ENCODE measurements at regions not wholly inside any gene's neighbourhood (a gene's known extent, or its start where the extent isn't known, plus 50 kb on each side); places are given as distances from the start of the nearest gene placed in this dataset.
A peak's percentile ranks its signal among the peaks of the same experiment; 100 is the strongest.

DNA sequence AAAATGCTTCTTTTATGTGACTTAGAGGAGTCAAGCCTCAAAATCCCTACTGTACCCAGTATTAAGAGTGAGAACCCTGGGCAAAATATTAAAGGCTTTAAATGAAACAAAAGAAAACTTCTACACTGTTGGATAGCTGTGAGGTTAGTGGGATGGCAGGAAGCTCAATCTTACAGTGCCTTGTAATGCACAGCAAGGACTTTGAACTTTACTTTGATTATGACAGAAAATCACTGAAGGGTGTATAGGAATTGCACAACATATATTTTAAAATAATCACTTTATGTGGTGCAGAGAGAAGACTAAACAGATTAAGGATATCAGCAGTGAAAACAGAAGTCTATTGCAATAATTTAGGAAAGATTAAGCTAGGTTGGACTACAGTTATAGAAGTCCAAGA is 1333.4 kb downstream of the ADGRL3 start:
- Mint-ChIP-seq H3K4me3 (no peak overlapping the region), H3K9me3 (peaks cover 15% of the 10 kb centered on the region), H3K4me1 (peaks cover 26% of the 10 kb centered on the region), H3K36me3 (ENCODE audit: low read depth) (peaks cover 9% of the 10 kb centered on the region), H3K27me3 (ENCODE audit: insufficient read depth) (no peaks in the 10 kb centered on the region), H3K27ac (no peak overlapping the region)
- Histone ChIP-seq H3K9ac (ENCODE audit: extremely low read depth, low read length, poor library complexity, severe bottlenecking) (no peak overlapping the region), H3K27ac (ENCODE audit: low read depth, low read length) (no peak overlapping the region), H3K4me3 (ENCODE audit: low read length) (peak overlapping the region; percentile 42), H3K4me1 (ENCODE audit: control insufficient read depth, insufficient read depth, low read length) (peaks cover 7% of the 10 kb centered on the region), H3K9me3 (ENCODE audit: control insufficient read depth, low read length) (peaks cover 33% of the 10 kb centered on the region), H3K27me3 (ENCODE audit: control insufficient read depth, insufficient read depth, low read length, poor library complexity, severe bottlenecking) (no peaks in the 10 kb centered on the region), H3K36me3 (ENCODE audit: control insufficient read depth, insufficient read depth, low read length) (no peaks in the 10 kb centered on the region)
- no peak for DNase-seq
- TF ChIP-seq, protein P1, sequence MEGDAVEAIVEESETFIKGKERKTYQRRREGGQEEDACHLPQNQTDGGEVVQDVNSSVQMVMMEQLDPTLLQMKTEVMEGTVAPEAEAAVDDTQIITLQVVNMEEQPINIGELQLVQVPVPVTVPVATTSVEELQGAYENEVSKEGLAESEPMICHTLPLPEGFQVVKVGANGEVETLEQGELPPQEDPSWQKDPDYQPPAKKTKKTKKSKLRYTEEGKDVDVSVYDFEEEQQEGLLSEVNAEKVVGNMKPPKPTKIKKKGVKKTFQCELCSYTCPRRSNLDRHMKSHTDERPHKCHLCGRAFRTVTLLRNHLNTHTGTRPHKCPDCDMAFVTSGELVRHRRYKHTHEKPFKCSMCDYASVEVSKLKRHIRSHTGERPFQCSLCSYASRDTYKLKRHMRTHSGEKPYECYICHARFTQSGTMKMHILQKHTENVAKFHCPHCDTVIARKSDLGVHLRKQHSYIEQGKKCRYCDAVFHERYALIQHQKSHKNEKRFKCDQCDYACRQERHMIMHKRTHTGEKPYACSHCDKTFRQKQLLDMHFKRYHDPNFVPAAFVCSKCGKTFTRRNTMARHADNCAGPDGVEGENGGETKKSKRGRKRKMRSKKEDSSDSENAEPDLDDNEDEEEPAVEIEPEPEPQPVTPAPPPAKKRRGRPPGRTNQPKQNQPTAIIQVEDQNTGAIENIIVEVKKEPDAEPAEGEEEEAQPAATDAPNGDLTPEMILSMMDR (conservative IDR thresholded peaks at IDR 0.05) = no peak

DNA sequence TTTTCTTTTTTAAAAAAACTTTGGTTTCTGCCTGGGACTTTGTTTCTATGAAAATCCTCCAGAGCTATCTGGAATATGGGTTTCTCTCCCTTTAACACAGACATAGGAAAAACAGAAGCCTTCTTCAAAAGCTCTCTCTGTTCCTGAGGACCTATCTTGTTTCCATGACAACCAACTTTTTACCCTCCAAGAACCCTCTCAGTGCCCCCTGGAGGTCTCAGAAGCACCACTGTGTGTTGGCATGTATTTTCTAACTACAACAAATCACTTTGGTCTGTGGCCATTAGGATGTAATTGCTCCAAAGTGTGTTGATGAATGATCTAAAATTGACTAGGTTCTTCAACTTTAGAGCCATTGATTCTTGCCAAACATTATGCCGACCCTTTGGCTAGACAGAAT is 1331.6 kb downstream of the ADGRL3 start:
- Histone ChIP-seq H3K9me3 (ENCODE audit: control insufficient read depth, low read length) (peaks cover 27% of the 10 kb centered on the region), H3K9ac (ENCODE audit: extremely low read depth, low read length, poor library complexity, severe bottlenecking) (no peak overlapping the region), H3K4me1 (ENCODE audit: control insufficient read depth, insufficient read depth, low read length) (peaks cover 14% of the 10 kb centered on the region), H3K27ac (ENCODE audit: low read depth, low read length) (no peak overlapping the region), H3K27me3 (ENCODE audit: control insufficient read depth, insufficient read depth, low read length, poor library complexity, severe bottlenecking) (no peaks in the 10 kb centered on the region), H3K36me3 (ENCODE audit: control insufficient read depth, insufficient read depth, low read length) (no peaks in the 10 kb centered on the region), H3K4me3 (ENCODE audit: low read length) (no peak overlapping the region)
- Mint-ChIP-seq H3K4me1 (peaks cover 30% of the 10 kb centered on the region), H3K4me3 (no peak overlapping the region), H3K27ac (no peak overlapping the region), H3K27me3 (ENCODE audit: insufficient read depth) (peaks cover 3% of the 10 kb centered on the region), H3K36me3 (ENCODE audit: low read depth) (peaks cover 9% of the 10 kb centered on the region), H3K9me3 (peaks cover 20% of the 10 kb centered on the region)
- WGBS, 2 experiments (ENCODE audit: insufficient coverage in 1 of 2, insufficient read length in 1 of 2) = 86 to 88% methylated on average over 1 of the region's 1 CpG
- TF ChIP-seq, protein P1 (conservative IDR thresholded peaks at IDR 0.05) = peak; percentile 66
- peak; percentile 65 for DNase-seq

DNA sequence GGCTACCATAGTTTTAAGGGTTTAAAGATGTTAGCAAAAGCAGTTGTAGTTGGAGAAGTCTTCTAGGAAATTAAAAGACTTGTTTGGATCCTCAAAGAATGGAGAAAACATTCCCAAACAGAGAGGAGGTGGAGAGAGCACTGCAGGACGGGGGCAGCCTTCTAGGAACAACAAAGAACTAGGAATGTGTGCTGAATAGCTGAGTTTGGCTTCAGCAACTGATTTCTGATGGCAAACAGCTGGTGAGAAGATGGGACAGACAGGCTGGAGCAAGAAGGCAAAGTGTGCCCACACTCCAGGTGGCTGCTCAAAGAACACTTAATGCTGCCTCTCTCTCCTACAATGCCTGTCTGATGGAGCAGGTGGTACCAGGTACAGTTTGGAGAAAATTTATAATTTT is 1331.1 kb downstream of the ADGRL3 start:
- H3K27me3 ChIP-seq (ENCODE audit: control insufficient read depth, insufficient read depth, low read length, poor library complexity, severe bottlenecking) = no peaks in the 10 kb centered on the region
- no peak overlapping the region for H3K4me3 ChIP-seq (ENCODE audit: low read length)
- DNase-seq = peak; percentile 59
- H3K4me1 Mint-ChIP-seq = peaks cover 30% of the 10 kb centered on the region
- WGBS, 2 experiments (ENCODE audit: insufficient coverage in 1 of 2, insufficient read length in 1 of 2) = 33 to 45% methylated on average over 1 of the region's 1 CpG
- H3K27ac ChIP-seq (ENCODE audit: low read depth, low read length) = no peak overlapping the region
- H3K36me3 Mint-ChIP-seq (ENCODE audit: low read depth) = peaks cover 12% of the 10 kb centered on the region
- H3K4me1 ChIP-seq (ENCODE audit: control insufficient read depth, insufficient read depth, low read length) = peaks cover 14% of the 10 kb centered on the region
- peaks cover 3% of the 10 kb centered on the region for H3K27me3 Mint-ChIP-seq (ENCODE audit: insufficient read depth)
- TF ChIP-seq, protein P1 (conservative IDR thresholded peaks at IDR 0.05) = no peak
- no peak overlapping the region for H3K27ac Mint-ChIP-seq
- no peaks in the 10 kb centered on the region for H3K36me3 ChIP-seq (ENCODE audit: control insufficient read depth, insufficient read depth, low read length)
- H3K9me3 Mint-ChIP-seq = peaks cover 24% of the 10 kb centered on the region
- no peak overlapping the region for H3K4me3 Mint-ChIP-seq
- peaks cover 32% of the 10 kb centered on the region for H3K9me3 ChIP-seq (ENCODE audit: control insufficient read depth, low read length)
- no peak overlapping the region for H3K9ac ChIP-seq (ENCODE audit: extremely low read depth, low read length, poor library complexity, severe bottlenecking)
